Breast epithelium (tissue), 3 donors: ENCODE measurements at regions not wholly inside any gene's neighbourhood (a gene's known extent, or its start where the extent isn't known, plus 50 kb on each side); places are given as distances from the start of the nearest gene placed in this dataset.

Experiments used
- POLR2AphosphoS5 ChIP-seq, 3 donors: sonication (generic); formaldehyde crosslinking; IDR thresholded peaks; one replicate each; pipeline ENCODE4 v1.6.1; 2017; ENCODE audit warnings: antibody characterized with exemption in 3 of 3
- TF ChIP-seq, protein P1 (sequence below), 3 donors: fragments of 450-650 bp; IDR thresholded peaks; one replicate each; pipeline ENCODE4 v1.5.1; 2016 to 2017; ENCODE audit warnings: antibody characterized with exemption in 3 of 3, mild to moderate bottlenecking in 3 of 3, moderate library complexity in 3 of 3

DNA sequence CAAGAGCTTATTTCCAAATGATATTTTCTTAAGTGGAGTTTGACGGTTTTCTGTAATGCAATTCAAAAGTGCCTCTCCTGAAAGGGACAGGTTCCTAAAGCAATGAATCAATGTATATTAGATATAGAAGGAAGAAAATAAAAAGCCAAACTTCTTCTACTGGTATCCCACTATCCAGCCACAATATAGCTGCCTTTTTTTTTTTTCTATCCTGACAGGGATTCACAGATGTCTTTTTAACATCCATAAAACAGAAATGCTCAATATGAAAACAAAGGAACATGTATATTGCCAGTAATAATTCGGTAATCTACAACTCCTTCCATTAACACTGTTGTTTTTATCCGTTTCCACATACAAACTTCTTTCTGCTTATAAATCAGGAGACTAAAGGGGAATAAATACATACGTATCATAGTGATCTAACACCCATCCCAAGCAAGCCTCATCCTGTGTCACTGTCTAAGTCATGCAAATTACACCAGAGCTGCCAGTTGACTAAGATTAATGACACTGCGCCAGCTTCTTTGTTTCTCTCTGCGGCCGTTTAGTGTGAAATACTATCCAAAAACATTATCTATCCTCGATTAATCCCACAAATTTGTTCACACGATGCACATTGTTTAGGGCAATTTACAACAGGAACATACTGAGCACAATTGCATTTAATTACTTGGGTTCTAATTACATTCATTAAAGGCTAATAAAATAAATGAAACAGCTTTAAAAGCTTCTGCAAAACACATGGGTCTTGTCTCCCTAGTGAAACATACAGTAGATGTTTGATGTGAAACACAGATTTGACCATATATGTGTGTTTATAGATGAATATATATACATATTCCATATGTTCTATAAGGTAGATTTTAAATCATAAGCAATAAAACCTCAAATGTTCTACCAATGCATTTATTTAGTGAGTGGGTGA, 51.9 kb upstream of the CDIN1 start:
- TF ChIP-seq, protein P1, sequence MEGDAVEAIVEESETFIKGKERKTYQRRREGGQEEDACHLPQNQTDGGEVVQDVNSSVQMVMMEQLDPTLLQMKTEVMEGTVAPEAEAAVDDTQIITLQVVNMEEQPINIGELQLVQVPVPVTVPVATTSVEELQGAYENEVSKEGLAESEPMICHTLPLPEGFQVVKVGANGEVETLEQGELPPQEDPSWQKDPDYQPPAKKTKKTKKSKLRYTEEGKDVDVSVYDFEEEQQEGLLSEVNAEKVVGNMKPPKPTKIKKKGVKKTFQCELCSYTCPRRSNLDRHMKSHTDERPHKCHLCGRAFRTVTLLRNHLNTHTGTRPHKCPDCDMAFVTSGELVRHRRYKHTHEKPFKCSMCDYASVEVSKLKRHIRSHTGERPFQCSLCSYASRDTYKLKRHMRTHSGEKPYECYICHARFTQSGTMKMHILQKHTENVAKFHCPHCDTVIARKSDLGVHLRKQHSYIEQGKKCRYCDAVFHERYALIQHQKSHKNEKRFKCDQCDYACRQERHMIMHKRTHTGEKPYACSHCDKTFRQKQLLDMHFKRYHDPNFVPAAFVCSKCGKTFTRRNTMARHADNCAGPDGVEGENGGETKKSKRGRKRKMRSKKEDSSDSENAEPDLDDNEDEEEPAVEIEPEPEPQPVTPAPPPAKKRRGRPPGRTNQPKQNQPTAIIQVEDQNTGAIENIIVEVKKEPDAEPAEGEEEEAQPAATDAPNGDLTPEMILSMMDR (IDR thresholded peaks at IDR 0.05) = no peak
- TF ChIP-seq POLR2AphosphoS5 (IDR thresholded peaks at IDR 0.05) = no peak
